Bronchial epithelial cell (primary cell): ENCODE measurements at regions not wholly inside any gene's neighbourhood (a gene's known extent, or its start where the extent isn't known, plus 50 kb on each side); places are given as distances from the start of the nearest gene placed in this dataset.

Experiments
- DNase-seq: peaks from one replicate; pipeline ENCODE4 v3.0.0-alpha.2; 2010; ENCODE audit warnings: low read depth
- FAIRE-seq: peaks from 2 replicates; lab custom pipeline; 2011; peaks lifted over from hg19 to GRCh38; lab: Jason Lieb, UNC
- H3K27me3 ChIP-seq: 2 replicates; pipeline ENCODE4 v1.5.1; 2011; ENCODE audit warnings: low read length; ENCODE audit not compliant: control insufficient read depth, insufficient read depth
- H3K36me3 ChIP-seq: 2 replicates; pipeline ENCODE4 v1.5.1; 2011; ENCODE audit warnings: low read length; ENCODE audit not compliant: control insufficient read depth, insufficient read depth
- H3K4me3 ChIP-seq: 2 replicates; pipeline ENCODE4 v1.5.1; 2011; ENCODE audit warnings: mild to moderate bottlenecking, low read depth, low read length, control low read depth
- CTCF ChIP-seq: IDR thresholded peaks from 2 replicates; pipeline ENCODE4 v1.5.1; 2011; ENCODE audit warnings: mild to moderate bottlenecking, moderate library complexity, low read length, control low read depth, inconsistent platforms; ENCODE audit not compliant: insufficient read depth, severe bottlenecking

- H3K4me3 ChIP-seq = no peak overlapping the region
- FAIRE-seq = no peak
- no peak for TF ChIP-seq CTCF
Measured at GRCh38 chr2:206368484-206368883, 74.8 kb upstream of the ADAM23 start.

GRCh38 chr2:206368933-206369569, 74.3 kb upstream of the ADAM23 start:
- FAIRE-seq = no peak
- no peak for TF ChIP-seq CTCF
- no peak for DNase-seq
- H3K4me3 ChIP-seq = no peak overlapping the region
- no peaks in the 10 kb centered on the region for H3K27me3 ChIP-seq
- H3K36me3 ChIP-seq = no peaks in the 10 kb centered on the region

More at GRCh38 chr2:206368484-206368883, 74.8 kb upstream of the ADAM23 start:
- no peak for DNase-seq
- Histone ChIP-seq H3K36me3 (no peaks in the 10 kb centered on the region), H3K27me3 (no peaks in the 10 kb centered on the region)

GRCh38 chr2:206375956-206376355, 67.4 kb upstream of the ADAM23 start:
- no peaks in the 10 kb centered on the region for H3K36me3 ChIP-seq
- FAIRE-seq (no peak), DNase-seq (no peak)
- H3K4me3 ChIP-seq = no peak overlapping the region
- no peaks in the 10 kb centered on the region for H3K27me3 ChIP-seq
- no peak for TF ChIP-seq CTCF

- FAIRE-seq = no peak
- Histone ChIP-seq H3K4me3 (no peak overlapping the region), H3K36me3 (no peaks in the 10 kb centered on the region), H3K27me3 (no peaks in the 10 kb centered on the region)
- TF ChIP-seq CTCF = no peak
- no peak for DNase-seq
Measured at GRCh38 chr2:206378835-206379234, 64.5 kb upstream of the ADAM23 start.

- FAIRE-seq (no peak), DNase-seq (no peak)
- Histone ChIP-seq H3K36me3 (no peaks in the 10 kb centered on the region), H3K4me3 (no peak overlapping the region), H3K27me3 (no peaks in the 10 kb centered on the region)
- TF ChIP-seq CTCF = no peak
Measured at GRCh38 chr2:206379266-206379665, 64.1 kb upstream of the ADAM23 start.

- H3K27me3 ChIP-seq = no peaks in the 10 kb centered on the region
- H3K36me3 ChIP-seq = no peaks in the 10 kb centered on the region
- no peak for TF ChIP-seq CTCF
- DNase-seq (no peak), FAIRE-seq (no peak)
- no peak overlapping the region for H3K4me3 ChIP-seq
Measured at GRCh38 chr2:206379886-206380285, 63.4 kb upstream of the ADAM23 start.
